ENCODE measurements at regions not wholly inside any gene's neighbourhood (a gene's known extent, or its start where the extent isn't known, plus 50 kb on each side); places are given as distances from the start of the nearest gene placed in this dataset.

DNA sequence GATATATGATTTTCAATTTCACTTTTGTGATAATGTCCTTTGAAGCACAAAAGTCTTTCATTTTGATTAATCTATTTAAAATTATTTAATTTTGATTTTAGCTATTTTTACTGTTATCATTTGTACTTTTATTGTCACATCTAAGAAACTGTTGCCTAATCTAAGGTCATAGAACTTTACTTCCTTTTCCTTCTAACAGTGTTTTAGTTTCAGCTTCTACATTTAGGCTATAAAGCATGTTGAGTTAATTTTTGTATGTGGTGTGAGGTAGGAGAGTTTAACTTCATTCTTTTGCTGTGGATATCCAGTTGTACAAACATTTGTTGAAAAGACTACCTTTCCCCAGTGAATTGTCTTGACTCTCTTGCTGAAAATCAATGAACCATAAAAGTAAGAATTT is 204.5 kb downstream of the TM2D1 start:
- DNase-seq = no peak

DNA sequence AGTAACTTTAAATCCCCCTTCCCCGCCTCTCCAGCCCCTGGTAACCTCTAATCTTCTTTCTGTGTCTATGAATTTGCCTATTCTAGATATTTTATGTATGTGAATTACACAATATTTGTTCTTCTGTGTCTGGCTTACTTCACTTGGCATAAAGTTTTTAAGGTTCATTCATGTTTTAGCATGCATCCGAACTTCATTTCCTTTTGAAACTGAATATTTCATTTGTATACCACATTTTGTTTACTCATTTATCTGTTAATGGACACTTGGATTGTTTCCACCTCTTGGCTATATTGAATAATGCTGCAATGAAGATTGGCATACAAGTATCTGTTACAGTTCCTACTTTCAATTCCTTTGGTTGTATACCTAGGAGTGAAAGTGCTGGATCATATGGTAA is 205.3 kb downstream of the TM2D1 start:
- no peak for DNase-seq

DNA sequence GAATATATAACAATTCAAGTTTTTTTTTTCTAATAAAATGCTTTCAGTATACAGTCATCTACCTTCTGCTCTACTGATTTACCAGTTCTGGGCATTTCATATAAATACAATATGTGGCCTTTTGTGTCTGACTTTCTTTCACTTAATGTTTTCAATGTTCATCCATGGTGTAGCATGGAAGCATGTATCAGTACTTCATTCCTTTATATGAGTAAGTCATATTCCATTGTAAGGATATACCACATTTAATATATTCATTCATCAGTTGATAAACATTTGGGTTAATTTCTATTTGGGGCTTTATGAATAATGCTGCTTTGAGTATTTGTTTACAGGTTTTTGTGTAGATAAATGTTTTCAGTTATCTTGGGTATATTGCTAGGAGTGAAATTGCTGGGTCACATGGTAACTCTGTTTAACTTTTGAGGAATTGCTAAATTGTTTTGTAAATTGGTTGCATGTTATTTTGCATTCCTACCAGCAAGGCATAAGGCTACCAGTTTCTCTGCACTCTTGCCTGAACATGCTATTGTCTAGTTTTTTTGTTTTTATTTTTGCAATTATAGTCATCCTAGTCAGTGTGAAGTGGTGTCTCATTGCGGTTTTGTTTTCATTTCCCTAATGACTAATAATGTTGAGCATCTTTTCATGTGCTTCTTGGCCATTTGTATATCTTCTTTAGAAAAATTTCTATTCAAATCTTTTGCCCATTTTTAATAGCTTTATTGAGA is 206.1 kb downstream of the TM2D1 start:
- no peak for DNase-seq

DNA sequence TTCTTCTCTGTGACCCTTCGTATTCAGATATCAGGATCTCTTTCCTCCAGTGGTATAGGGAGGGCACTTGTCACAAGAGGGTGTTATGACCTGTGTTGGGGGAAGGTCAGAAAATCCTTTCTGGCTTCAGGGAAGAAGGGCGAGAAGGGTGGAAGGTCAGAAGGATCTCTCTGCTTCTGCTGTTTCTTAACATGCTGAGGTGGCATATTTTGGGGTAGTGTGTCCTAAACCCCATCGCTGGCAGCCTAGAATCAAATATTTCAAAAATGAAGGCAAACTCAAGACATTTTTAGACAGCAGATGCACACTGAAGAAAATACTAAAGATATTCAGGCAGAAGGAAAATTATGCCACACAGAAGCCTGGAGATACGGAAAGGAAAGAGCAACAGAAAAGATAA is 207.6 kb downstream of the TM2D1 start:
- no peak for DNase-seq

DNA sequence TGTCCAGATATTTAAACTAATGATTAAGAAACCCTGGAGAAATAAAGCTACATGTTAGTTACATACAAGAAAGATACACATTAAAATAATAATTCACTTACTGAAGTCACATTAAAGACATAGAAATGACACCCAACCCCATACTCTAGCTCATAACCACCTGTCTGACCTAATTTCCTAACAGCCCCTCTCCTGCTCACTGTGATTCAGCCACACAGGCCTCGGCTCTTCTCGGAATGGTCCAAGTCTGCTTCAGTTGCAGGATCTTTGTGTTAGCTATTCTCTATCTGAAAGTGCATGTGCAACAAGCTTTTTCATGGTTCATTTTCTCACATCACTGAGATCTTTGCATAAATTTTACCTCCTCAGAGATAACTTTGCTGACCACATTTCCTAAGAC is 209.8 kb downstream of the TM2D1 start:
- no peak for DNase-seq

All from GOT3 (cell line).